ENCODE measurements at regions not wholly inside any gene's neighbourhood (a gene's known extent, or its start where the extent isn't known, plus 50 kb on each side); places are given as distances from the start of the nearest gene placed in this dataset.

DNA sequence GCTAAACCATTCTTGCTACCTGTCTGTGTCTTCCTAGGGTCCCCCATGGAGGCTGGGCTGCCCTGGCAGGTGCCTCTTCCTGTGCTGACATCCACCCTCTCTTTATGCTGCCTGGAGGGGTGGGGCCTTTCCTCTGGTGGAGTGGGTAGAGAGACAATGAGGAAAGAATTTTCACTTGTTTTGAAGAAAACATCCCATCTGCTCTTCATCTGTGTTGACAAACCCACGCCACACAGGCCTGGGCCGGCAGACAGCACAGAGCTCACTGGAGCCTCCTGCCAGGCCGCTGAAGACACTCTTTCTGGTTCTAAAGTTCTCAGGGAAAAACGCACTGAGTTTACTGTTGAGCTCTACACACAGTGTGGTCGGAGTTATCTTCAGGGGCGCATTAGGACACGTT, 328.2 kb downstream of the GLRX3 start:
- ATAC-seq (no peak), FAIRE-seq (no peak), DNase-seq (ENCODE audit: low read depth in 1 of 2, low spot score in 1 of 2) (no peak)
- ChIA-PET CTCF (no interaction called here), POLR2A (no interaction called here)
- Histone ChIP-seq H3K4me3 (no peak overlapping the region), H3K4me2 (no peak overlapping the region), H3K27ac (no peak overlapping the region), H3K9me3 (no peaks in the 10 kb centered on the region; the same call in 2 of the 3 replicates), H3K4me1 (no peaks in the 10 kb centered on the region)
- 8% methylated on average over 7 of the region's 7 CpGs for WGBS (ENCODE audit: missing lambda C conversion rate)
- TF ChIP-seq HOXB13 (CRISPR knock-in tag; IDR thresholded peaks at IDR 0.05; ENCODE audit: low read depth): no peak
- TF ChIP-seq FOSB (CRISPR knock-in tag; IDR thresholded peaks at IDR 0.05): no peak

DNA sequence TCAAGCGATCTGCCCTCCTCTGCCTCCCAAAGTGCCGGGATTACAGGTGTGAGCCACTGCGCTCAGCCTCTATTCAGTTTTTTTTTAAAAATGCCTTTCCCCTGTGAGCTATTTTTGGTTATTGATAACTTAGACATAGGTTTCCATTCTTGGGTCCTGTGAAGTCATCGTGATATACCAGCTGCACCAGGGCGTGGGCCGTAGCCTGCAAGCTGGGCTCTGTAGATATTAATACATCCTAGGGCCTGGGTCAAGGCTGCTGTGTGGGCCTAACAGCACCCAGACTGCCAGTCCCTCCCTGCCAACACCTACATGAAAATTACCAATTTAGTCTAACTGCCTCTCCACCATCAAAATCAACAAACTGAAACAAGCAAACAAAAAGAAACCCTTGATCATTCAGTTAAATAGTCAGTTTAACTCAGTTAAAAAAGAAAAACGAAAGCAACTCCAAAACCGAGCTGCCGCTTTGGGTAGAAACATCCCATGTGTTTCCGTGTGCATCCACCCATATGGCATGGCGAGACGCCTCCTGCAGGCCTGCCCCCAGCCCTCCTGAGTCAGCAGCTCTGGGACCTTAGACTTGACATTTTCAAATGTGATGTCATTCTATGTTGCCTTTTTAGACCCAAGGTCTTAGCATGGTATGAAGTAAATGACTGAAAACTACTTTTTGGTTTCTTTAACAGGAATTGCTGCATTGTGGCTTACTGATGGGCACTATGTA, 330.2 kb downstream of the GLRX3 start:
- Histone ChIP-seq H3K4me2 (no peak overlapping the region), H3K4me1 (no peaks in the 10 kb centered on the region), H3K4me3 (no peak overlapping the region), H3K9me3 (no peaks in the 10 kb centered on the region), H3K27ac (no peak overlapping the region)
- POLR2A ChIA-PET: no interaction called here
- no peak for ATAC-seq
- FAIRE-seq: no peak
- 26% methylated on average over 12 of the region's 12 CpGs for WGBS (ENCODE audit: missing lambda C conversion rate)
- CTCF ChIA-PET: no interaction called here
- no peak for DNase-seq (ENCODE audit: low read depth in 1 of 2, low spot score in 1 of 2)
- TF ChIP-seq CHD4 (IDR thresholded peaks at IDR 0.05; ENCODE audit: borderline replicate concordance) (no peak), HDAC2 (IDR thresholded peaks at IDR 0.05) (no peak), CEBPB (IDR thresholded peaks at IDR 0.05) (no peak)
- TF ChIP-seq, protein P1, sequence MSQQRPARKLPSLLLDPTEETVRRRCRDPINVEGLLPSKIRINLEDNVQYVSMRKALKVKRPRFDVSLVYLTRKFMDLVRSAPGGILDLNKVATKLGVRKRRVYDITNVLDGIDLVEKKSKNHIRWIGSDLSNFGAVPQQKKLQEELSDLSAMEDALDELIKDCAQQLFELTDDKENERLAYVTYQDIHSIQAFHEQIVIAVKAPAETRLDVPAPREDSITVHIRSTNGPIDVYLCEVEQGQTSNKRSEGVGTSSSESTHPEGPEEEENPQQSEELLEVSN (IDR thresholded peaks at IDR 0.05; ENCODE audit: borderline replicate concordance, low read depth): no peak
- TF ChIP-seq, protein P2, sequence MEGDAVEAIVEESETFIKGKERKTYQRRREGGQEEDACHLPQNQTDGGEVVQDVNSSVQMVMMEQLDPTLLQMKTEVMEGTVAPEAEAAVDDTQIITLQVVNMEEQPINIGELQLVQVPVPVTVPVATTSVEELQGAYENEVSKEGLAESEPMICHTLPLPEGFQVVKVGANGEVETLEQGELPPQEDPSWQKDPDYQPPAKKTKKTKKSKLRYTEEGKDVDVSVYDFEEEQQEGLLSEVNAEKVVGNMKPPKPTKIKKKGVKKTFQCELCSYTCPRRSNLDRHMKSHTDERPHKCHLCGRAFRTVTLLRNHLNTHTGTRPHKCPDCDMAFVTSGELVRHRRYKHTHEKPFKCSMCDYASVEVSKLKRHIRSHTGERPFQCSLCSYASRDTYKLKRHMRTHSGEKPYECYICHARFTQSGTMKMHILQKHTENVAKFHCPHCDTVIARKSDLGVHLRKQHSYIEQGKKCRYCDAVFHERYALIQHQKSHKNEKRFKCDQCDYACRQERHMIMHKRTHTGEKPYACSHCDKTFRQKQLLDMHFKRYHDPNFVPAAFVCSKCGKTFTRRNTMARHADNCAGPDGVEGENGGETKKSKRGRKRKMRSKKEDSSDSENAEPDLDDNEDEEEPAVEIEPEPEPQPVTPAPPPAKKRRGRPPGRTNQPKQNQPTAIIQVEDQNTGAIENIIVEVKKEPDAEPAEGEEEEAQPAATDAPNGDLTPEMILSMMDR (IDR thresholded peaks at IDR 0.05): no peak
- TF ChIP-seq, protein P3, sequence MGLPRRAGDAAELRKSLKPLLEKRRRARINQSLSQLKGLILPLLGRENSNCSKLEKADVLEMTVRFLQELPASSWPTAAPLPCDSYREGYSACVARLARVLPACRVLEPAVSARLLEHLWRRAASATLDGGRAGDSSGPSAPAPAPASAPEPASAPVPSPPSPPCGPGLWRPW (IDR thresholded peaks at IDR 0.05): no peak

DNA sequence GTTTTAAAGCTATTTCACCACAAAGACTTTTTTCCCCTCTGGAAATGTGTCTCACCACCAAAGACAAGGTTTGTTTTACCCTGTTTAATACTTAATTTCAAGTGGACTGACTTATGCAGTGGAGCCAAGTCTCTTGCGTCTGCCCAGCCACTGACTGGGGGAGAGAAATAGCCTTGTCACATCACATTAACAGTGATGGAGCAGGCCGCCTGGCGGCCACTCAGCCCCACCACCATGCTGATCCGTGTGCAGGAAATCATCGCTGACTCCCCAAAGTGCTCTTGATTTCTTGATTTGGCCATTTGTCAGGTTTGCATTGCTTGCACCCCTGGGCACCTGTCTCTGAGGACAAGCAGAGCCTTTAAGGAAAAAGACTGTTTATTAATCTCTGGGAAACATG, 334.1 kb downstream of the GLRX3 start:
- Histone ChIP-seq H3K27ac (no peak overlapping the region), H3K9me3 (no peaks in the 10 kb centered on the region), H3K4me2 (no peak overlapping the region), H3K4me1 (no peaks in the 10 kb centered on the region), H3K4me3 (no peak overlapping the region)
- WGBS (ENCODE audit: missing lambda C conversion rate): 11% methylated on average over 5 of the region's 5 CpGs
- FAIRE-seq (no peak), DNase-seq (ENCODE audit: low read depth in 1 of 2, low spot score in 1 of 2) (no peak), ATAC-seq (no peak)
- CTCF ChIA-PET: no interaction called here
- POLR2A ChIA-PET: no interaction called here
- TF ChIP-seq MYC (IDR thresholded peaks at IDR 0.05; ENCODE audit: borderline replicate concordance, low read length) (no peak), CBX2 (IDR thresholded peaks at IDR 0.05; ENCODE audit: borderline replicate concordance, low read depth) (no peak), JUNB (IDR thresholded peaks at IDR 0.05) (no peak), ZFP36 (IDR thresholded peaks at IDR 0.05; ENCODE audit: borderline replicate concordance, partially characterized antibody) (no peak), KDM5A (IDR thresholded peaks at IDR 0.05) (no peak), NR3C1 (IDR thresholded peaks at IDR 0.05) (no peak)

DNA sequence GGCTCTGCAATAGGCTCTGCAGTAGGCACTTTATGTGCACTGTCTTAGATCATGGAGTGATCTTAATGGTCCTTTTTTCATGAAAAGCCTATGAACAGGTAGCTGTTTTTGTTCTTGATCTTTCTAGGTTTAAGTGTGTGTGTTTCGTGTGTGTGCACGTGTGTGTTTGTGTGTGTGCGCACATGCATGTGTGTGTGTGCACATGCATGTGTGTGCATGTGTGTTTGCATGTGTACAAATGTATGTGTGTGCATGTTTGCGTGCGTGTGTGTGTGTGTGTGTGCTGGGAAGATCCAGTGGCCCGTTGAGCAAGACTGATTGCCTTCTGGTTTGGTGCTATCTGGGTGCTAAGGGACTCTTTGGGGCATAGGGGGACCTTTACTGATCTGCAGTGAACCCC, 334.8 kb downstream of the GLRX3 start:
- POLR2A ChIA-PET: no interaction called here
- no peaks in the 10 kb centered on the region for H3K9me3 ChIP-seq
- ATAC-seq: no peak
- TF ChIP-seq EHMT2 (IDR thresholded peaks at IDR 0.05; ENCODE audit: low read depth) (no peak), EHF (CRISPR knock-in tag; IDR thresholded peaks at IDR 0.05) (no peak), KDM1A (IDR thresholded peaks at IDR 0.05; ENCODE audit: low read depth) (no peak), EP300 (IDR thresholded peaks at IDR 0.05) (no peak), RAD21 (conservative IDR thresholded peaks at IDR 0.05 in 1 of 2, IDR thresholded peaks at IDR 0.05 in 1 of 2) (no peak)
- TF ChIP-seq, protein P4, sequence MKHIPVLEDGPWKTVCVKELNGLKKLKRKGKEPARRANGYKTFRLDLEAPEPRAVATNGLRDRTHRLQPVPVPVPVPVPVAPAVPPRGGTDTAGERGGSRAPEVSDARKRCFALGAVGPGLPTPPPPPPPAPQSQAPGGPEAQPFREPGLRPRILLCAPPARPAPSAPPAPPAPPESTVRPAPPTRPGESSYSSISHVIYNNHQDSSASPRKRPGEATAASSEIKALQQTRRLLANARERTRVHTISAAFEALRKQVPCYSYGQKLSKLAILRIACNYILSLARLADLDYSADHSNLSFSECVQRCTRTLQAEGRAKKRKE (CRISPR knock-in tag; IDR thresholded peaks at IDR 0.05; ENCODE audit: low read depth): no peak
- TF ChIP-seq, protein P2 (IDR thresholded peaks at IDR 0.05): no peak
- TF ChIP-seq, protein P5, sequence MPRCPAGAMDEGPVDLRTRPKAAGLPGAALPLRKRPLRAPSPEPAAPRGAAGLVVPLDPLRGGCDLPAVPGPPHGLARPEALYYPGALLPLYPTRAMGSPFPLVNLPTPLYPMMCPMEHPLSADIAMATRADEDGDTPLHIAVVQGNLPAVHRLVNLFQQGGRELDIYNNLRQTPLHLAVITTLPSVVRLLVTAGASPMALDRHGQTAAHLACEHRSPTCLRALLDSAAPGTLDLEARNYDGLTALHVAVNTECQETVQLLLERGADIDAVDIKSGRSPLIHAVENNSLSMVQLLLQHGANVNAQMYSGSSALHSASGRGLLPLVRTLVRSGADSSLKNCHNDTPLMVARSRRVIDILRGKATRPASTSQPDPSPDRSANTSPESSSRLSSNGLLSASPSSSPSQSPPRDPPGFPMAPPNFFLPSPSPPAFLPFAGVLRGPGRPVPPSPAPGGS (IDR thresholded peaks at IDR 0.05): no peak

More for the DNA sequence above, 334.8 kb downstream of the GLRX3 start:
- FAIRE-seq (no peak), DNase-seq (ENCODE audit: low read depth in 1 of 2, low spot score in 1 of 2) (no peak)
- CTCF ChIA-PET: no interaction called here
- no peak overlapping the region for H3K4me2 ChIP-seq
- no peaks in the 10 kb centered on the region for H3K4me1 ChIP-seq
- no peak overlapping the region for H3K27ac ChIP-seq
- no peak overlapping the region for H3K4me3 ChIP-seq
- 18% methylated on average over 6 of the region's 6 CpGs for WGBS (ENCODE audit: missing lambda C conversion rate)

Data from A549 (cell line).